AG04450 (cell line): ENCODE measurements at regions not wholly inside any gene's neighbourhood (a gene's known extent, or its start where the extent isn't known, plus 50 kb on each side); places are given as distances from the start of the nearest gene placed in this dataset.

Experiments used
- CTCF ChIA-PET: fragments of 300-600, 350-600 bp; formaldehyde crosslinking; extraction: SDS; loops from one replicate; lab custom pipeline; 2022; ENCODE audit warnings: antibody characterized with exemption, inconsistent platforms; lab: Charles Lee
- POLR2A ChIA-PET: fragments of 350-600 bp; formaldehyde crosslinking; extraction: SDS; loops from one replicate; lab custom pipeline; 2021; ENCODE audit warnings: antibody characterized with exemption, inconsistent platforms; lab: Yijun Ruan, JAX
- DNase-seq: peaks from one replicate; pipeline ENCODE4 v3.0.0-alpha.2; 2011; ENCODE audit warnings: low read depth, low spot score
- H3K27ac ChIP-seq: one replicate; pipeline ENCODE4 v1.5.1; 2012; ENCODE audit warnings: low read depth, low read length, control low read depth
- H3K27me3 ChIP-seq: one replicate; pipeline ENCODE4 v1.6.0; 2012; ENCODE audit warnings: low read length; ENCODE audit not compliant: control insufficient read depth, insufficient read depth
- H3K4me3 ChIP-seq: 2 replicates; pipeline ENCODE4 v1.5.1; 2011; ENCODE audit warnings: mild to moderate bottlenecking, low read depth, low read length, control low read depth
- H3K9me3 ChIP-seq: 2 replicates; pipeline ENCODE4 v1.5.1; 2012; ENCODE audit warnings: low read length; ENCODE audit not compliant: control insufficient read depth, insufficient read depth
- CTCF ChIP-seq: IDR thresholded peaks from 2 replicates; pipeline ENCODE4 v1.5.1; 2011; ENCODE audit warnings: low read depth, low read length, control low read depth, inconsistent platforms

- H3K4me3 ChIP-seq, result no peak overlapping the region
- ChIA-PET CTCF (interaction anchor here (0.7 kb wide), 1 partner anchor 616 kb away, joined by 5 read pairs; no protein-coding TSS in a partner anchor), POLR2A (no interaction called here)
- peaks cover 5% of the 10 kb centered on the region; the same call in 1 of the 2 replicates for H3K9me3 ChIP-seq
- DNase-seq, result no peak
- no peak for TF ChIP-seq CTCF
- H3K27ac ChIP-seq, result no peak overlapping the region
- H3K27me3 ChIP-seq, result no peaks in the 10 kb centered on the region
These were observed 81.5 kb upstream of the OSBPL8 start for GRCh38 chr12:76641073-76641472.

- POLR2A ChIA-PET, result interaction anchor here (0.6 kb wide), 1 partner anchor 20 kb away, joined by 7 read pairs; no protein-coding TSS in a partner anchor
- H3K9me3 ChIP-seq, result peaks cover 5% of the 10 kb centered on the region; the same call in 1 of the 2 replicates
- no peak for DNase-seq
- H3K27me3 ChIP-seq, result no peaks in the 10 kb centered on the region
- CTCF ChIA-PET, result no interaction called here
- H3K27ac ChIP-seq, result no peak overlapping the region
- no peak overlapping the region for H3K4me3 ChIP-seq
- no peak for TF ChIP-seq CTCF
These were observed 82.4 kb upstream of the OSBPL8 start for GRCh38 chr12:76641961-76642360.

- ChIA-PET POLR2A (interaction anchor here (0.6 to 1.1 kb wide), 2 partner anchors 13 to 120 kb away, joined by 3 read pairs; partner anchors contain the start of gene ZDHHC17), CTCF (interaction anchor here (0.7 to 1.3 kb wide), 3 partner anchors 148 to 367 kb away, joined by 3 to 4 read pairs (median 3); no protein-coding TSS in a partner anchor)
- Histone ChIP-seq H3K27me3 (no peaks in the 10 kb centered on the region), H3K4me3 (no peak overlapping the region), H3K9me3 (peaks cover 5% of the 10 kb centered on the region; the same call in 1 of the 2 replicates), H3K27ac (no peak overlapping the region)
- DNase-seq, result peak; percentile 32
- no peak for TF ChIP-seq CTCF
These were observed 83.9 kb upstream of the OSBPL8 start for GRCh38 chr12:76643438-76643837.

GRCh38 chr12:76644950-76645349, 85.4 kb upstream of the OSBPL8 start:
- CTCF ChIA-PET, result interaction anchor here (0.9 kb wide), 1 partner anchor 405 kb away, joined by 3 read pairs; no protein-coding TSS in a partner anchor
- TF ChIP-seq CTCF, result no peak
- DNase-seq, result no peak
- Histone ChIP-seq H3K4me3 (no peak overlapping the region), H3K9me3 (peaks cover 5% of the 10 kb centered on the region; the same call in 1 of the 2 replicates), H3K27ac (no peak overlapping the region), H3K27me3 (no peaks in the 10 kb centered on the region)
- POLR2A ChIA-PET, result no interaction called here

GRCh38 chr12:76645934-76646333, 86.4 kb upstream of the OSBPL8 start:
- Histone ChIP-seq H3K4me3 (no peak overlapping the region), H3K27me3 (no peaks in the 10 kb centered on the region), H3K9me3 (peaks cover 5% of the 10 kb centered on the region; the same call in 1 of the 2 replicates), H3K27ac (no peak overlapping the region)
- TF ChIP-seq CTCF, result no peak
- POLR2A ChIA-PET, result no interaction called here
- no peak for DNase-seq
- CTCF ChIA-PET, result no interaction called here
